Nephron progenitor cell (in vitro differentiated cells): ENCODE measurements at regions not wholly inside any gene's neighbourhood (a gene's known extent, or its start where the extent isn't known, plus 50 kb on each side); places are given as distances from the start of the nearest gene placed in this dataset.

Source experiments
- DNase-seq: peaks from one replicate; pipeline ENCODE4 v3.0.0; 2021
- H3K27ac Mint-ChIP-seq: 2 replicates; pipeline ENCODE4 v1.8.0; 2021; ENCODE audit warnings: mild to moderate bottlenecking, moderate library complexity, mixed read lengths
- H3K27me3 Mint-ChIP-seq: 2 replicates; pipeline ENCODE4 v1.8.0; 2021; ENCODE audit warnings: mild to moderate bottlenecking, low read depth, mixed read lengths; ENCODE audit not compliant: poor library complexity
- H3K36me3 Mint-ChIP-seq: 2 replicates; pipeline ENCODE4 v1.8.0; 2021; ENCODE audit warnings: low read depth, mixed read lengths
- H3K4me1 Mint-ChIP-seq: 2 replicates; pipeline ENCODE4 v1.8.0; 2021; ENCODE audit warnings: mixed read lengths
- H3K4me3 Mint-ChIP-seq: 2 replicates; pipeline ENCODE4 v1.8.0; 2021; ENCODE audit warnings: mild to moderate bottlenecking, moderate library complexity, mixed read lengths
- H3K9me3 Mint-ChIP-seq: 2 replicates; pipeline ENCODE4 v1.8.0; 2021; ENCODE audit warnings: mild to moderate bottlenecking, moderate library complexity, mixed read lengths
- TF ChIP-seq, protein P1 (sequence below): fragments of 200-600 bp; sonication (generic); IDR thresholded peaks from 2 replicates; pipeline ENCODE4 v1.5.0; 2021; ENCODE audit warnings: antibody characterized with exemption

DNA sequence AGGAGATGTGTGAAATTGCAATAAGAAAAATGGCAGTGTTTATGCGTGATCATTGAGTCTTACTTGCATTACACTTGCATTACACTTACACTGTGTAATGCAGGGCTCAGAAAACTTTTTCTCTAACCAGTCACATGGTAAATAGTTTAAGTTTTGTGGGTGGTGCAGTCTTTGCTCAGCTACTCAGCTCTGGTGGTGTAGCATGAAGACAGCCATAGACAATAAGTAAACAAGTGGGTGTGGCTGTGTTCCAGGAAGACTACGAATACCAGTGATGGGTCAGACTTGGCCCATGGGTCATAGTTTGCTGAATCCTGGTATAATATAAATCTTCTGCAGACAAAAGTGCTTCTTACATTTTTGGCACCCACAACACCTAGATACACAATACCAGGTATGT is 115.6 kb upstream of the CYP1B1 start:
- Mint-ChIP-seq H3K27ac (no peak overlapping the region), H3K36me3 (no peaks in the 10 kb centered on the region), H3K4me1 (no peaks in the 10 kb centered on the region), H3K9me3 (no peaks in the 10 kb centered on the region), H3K27me3 (peaks cover 11% of the 10 kb centered on the region), H3K4me3 (no peak overlapping the region)
- no peak for DNase-seq
- TF ChIP-seq, protein P1, sequence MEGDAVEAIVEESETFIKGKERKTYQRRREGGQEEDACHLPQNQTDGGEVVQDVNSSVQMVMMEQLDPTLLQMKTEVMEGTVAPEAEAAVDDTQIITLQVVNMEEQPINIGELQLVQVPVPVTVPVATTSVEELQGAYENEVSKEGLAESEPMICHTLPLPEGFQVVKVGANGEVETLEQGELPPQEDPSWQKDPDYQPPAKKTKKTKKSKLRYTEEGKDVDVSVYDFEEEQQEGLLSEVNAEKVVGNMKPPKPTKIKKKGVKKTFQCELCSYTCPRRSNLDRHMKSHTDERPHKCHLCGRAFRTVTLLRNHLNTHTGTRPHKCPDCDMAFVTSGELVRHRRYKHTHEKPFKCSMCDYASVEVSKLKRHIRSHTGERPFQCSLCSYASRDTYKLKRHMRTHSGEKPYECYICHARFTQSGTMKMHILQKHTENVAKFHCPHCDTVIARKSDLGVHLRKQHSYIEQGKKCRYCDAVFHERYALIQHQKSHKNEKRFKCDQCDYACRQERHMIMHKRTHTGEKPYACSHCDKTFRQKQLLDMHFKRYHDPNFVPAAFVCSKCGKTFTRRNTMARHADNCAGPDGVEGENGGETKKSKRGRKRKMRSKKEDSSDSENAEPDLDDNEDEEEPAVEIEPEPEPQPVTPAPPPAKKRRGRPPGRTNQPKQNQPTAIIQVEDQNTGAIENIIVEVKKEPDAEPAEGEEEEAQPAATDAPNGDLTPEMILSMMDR: no peak

DNA sequence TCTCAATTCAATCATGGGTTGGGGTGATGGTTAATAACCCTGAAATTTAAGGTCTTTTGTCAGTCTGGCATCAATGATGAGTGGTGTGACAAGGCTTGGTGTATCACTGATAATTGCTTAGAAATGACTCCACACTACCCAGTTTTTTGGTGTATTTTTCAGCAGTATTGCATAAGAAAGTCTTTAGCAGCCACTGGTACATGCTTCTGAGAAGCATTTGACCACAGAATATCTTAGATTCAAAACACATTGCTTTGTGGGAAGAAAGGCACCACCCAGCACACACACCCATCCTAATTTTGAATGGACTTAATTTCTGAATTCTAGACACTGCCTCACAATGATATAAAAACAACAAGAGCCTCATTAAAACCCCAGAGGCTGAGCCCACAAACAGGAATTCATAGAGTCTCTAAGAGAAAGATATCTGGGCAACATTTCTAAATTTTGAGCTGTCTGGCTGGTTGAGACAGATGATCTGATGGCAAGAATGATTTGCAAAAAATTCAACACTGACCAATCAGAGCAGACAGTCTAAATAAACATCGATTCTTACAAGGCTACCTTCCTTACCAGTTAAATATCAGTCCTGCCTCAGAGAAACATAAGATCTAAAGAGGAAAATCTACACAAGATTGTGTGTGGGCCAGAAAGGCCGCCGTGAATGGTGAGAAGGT is 114.7 kb upstream of the CYP1B1 start:
- Mint-ChIP-seq H3K27me3 (peaks cover 11% of the 10 kb centered on the region), H3K27ac (no peak overlapping the region), H3K4me1 (no peaks in the 10 kb centered on the region), H3K9me3 (no peaks in the 10 kb centered on the region), H3K4me3 (no peak overlapping the region), H3K36me3 (no peaks in the 10 kb centered on the region)
- TF ChIP-seq, protein P1: no peak
- DNase-seq: no peak

DNA sequence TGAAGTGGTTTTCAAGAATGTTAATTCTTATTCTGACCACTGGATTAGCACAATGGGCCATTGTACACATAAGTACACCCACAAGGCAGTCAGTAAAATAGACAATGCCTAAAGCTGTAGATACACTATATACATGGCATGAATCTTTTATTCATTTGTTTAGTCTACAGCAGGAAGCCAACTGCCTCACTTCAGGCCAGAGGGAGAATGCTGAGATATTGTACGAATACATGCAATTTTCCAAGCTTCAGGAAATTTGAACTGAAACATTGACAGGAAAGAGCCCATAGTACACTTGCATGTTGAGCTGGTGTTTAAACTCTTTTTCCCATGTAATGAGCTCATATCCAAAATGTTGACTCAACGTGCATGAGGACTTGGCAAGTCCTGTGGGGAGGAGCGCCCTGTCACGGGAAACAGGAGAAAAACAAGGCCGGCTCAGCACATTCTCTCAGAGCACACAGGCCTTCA is 111.6 kb upstream of the CYP1B1 start:
- peaks cover 3% of the 10 kb centered on the region for H3K27me3 Mint-ChIP-seq
- no peaks in the 10 kb centered on the region for H3K4me1 Mint-ChIP-seq
- H3K9me3 Mint-ChIP-seq: peaks cover 7% of the 10 kb centered on the region
- H3K4me3 Mint-ChIP-seq: no peak overlapping the region
- H3K27ac Mint-ChIP-seq: no peak overlapping the region
- H3K36me3 Mint-ChIP-seq: no peaks in the 10 kb centered on the region
- TF ChIP-seq, protein P1: no peak
- DNase-seq: no peak

DNA sequence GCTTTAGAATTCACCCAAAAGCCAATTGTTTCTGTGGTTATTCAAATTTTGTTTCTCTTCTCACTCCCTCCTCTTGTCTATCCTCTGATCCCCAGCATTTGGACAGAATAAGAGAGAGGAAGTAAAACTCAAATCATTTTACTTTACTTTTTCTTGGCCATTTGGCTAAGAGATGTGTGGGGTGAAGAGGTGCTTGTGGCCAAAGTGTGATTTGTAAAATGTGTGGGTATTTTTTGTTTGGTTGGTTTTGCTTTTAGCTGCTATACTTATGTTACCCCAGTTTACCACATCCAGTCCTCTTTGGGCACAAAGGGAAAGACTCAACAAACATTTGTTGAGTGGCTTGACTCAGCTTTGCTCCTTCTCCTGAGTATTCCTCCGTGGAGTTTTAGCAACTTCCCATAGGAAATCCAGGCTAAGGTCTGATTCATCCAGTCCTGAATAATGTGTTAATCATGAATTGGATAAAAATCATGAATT is 109.1 kb upstream of the CYP1B1 start:
- peaks cover 15% of the 10 kb centered on the region for H3K4me1 Mint-ChIP-seq
- TF ChIP-seq, protein P1: no peak
- no peak for DNase-seq
- H3K27me3 Mint-ChIP-seq: no peaks in the 10 kb centered on the region
- no peak overlapping the region for H3K4me3 Mint-ChIP-seq
- H3K36me3 Mint-ChIP-seq: no peaks in the 10 kb centered on the region
- H3K9me3 Mint-ChIP-seq: peaks cover 7% of the 10 kb centered on the region
- no peak overlapping the region for H3K27ac Mint-ChIP-seq

DNA sequence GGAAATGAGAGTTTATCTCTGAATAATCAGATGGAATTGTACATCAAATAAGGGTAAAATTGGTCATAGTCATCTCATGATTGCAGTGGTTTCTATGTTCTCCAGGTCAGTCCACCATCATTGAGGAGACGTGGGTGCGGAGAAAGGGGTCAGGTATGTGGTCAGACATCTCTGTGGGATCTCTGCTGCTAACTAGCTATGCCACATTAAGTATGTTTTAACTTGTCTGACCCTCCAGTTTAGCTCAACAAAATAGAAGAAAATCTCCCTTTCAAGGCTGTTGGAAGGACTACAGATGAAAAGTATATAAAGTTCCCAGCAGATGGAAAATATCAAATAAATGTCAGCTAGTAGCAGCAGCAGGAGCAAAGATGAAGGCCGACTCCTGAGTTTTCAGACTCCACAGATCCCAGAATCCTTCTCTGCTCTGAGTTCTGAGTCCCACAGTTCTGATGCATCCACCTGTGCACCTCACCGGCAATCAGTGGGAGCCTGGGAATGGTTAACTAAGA is 106.6 kb upstream of the CYP1B1 start:
- Mint-ChIP-seq H3K27ac (no peak overlapping the region), H3K9me3 (peaks cover 7% of the 10 kb centered on the region), H3K4me3 (no peak overlapping the region), H3K27me3 (no peaks in the 10 kb centered on the region), H3K36me3 (no peaks in the 10 kb centered on the region), H3K4me1 (peaks cover 23% of the 10 kb centered on the region)
- no peak for DNase-seq
- TF ChIP-seq, protein P1: no peak
